GM19023 (cell line): ENCODE measurements at regions not wholly inside any gene's neighbourhood (a gene's known extent, or its start where the extent isn't known, plus 50 kb on each side); places are given as distances from the start of the nearest gene placed in this dataset.
"Not testable (repeated sequence)": the region's sequence is repeated elsewhere in the genome, so short reads cannot be mapped to it uniquely, and the experiment has no call there.

Source experiments
- ATAC-seq: cut with Tn5 transposase; IDR thresholded peaks from one replicate; pipeline ENCODE4 v1.9.1; 2021; ENCODE audit warnings: mild to moderate bottlenecking, moderate library complexity; ENCODE audit not compliant: unreplicated experiment

GRCh38 chr2:180927030-180927686 is 53.2 kb upstream of the UBE2E3 start:
- no peak for ATAC-seq

GRCh38 chr2:180925700-180926099 is 54.7 kb upstream of the UBE2E3 start:
- no peak for ATAC-seq

DNA sequence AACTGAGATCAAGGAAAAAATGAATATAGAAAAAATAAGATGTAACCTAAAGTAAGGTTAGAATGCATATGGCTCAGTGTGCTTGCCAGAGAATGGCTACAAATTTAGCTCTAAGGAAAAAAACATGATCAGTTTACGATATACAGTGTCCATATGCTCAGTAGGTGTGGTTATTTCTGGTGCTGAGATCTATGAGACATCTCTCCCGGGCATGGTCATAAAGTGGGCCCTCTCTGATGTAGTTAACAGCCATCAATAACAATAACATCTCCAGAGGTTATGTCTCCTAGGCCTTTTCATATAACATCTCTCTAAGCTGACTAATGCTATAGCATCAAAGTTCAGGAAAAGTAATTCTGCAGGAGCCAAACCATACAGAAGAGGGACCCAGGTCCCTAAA is 56.3 kb upstream of the UBE2E3 start:
- ATAC-seq = no peak

DNA sequence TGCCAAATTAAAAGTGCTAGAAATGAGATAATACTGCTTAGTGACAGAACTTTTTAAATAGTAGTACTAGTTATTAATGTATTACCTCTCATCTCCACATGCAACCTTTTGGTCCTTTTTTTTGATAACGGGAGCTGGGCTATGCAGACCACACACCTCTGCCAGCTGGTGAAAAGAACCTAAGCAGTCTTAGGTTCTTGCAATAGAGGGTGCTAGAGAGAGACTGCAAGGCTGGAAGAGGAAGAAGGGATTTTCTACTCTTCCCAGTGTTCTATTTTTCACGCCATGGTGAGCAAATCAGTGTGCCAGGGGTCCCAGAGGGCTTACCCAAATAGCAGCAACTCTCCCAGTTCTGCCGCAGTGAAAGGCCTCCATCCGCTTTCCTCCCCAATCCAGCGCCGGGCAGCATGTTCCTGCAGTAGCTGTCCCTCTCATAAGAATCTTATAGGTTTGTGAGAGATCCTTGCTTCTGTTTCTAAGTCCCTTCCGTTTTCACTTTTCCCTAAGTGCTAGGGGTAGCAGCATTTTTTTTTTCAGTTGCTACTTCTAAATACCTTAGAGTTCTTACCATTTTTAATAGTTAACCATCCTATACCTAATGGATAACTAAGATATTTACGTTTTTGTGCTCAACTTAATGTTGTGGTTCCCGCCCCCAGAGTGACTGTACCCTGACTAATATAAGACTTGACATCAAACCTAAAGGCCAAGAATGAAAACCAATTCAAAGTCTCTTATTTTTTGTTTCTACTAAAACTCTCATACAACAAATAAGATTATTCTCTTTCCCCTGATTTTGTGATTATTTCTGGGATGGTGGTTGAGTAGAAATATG is 69.4 kb upstream of the UBE2E3 start:
- ATAC-seq = no peak

GRCh38 chr2:180907731-180908130 is 72.7 kb upstream of the UBE2E3 start:
- no peak for ATAC-seq

- no peak for ATAC-seq
These were observed 74.9 kb upstream of the UBE2E3 start for GRCh38 chr2:180905461-180905860.

GRCh38 chr2:180905002-180905401 is 75.4 kb upstream of the UBE2E3 start:
- no peak for ATAC-seq

GRCh38 chr2:180901331-180901730 is 79.1 kb upstream of the UBE2E3 start:
- ATAC-seq = no peak

DNA sequence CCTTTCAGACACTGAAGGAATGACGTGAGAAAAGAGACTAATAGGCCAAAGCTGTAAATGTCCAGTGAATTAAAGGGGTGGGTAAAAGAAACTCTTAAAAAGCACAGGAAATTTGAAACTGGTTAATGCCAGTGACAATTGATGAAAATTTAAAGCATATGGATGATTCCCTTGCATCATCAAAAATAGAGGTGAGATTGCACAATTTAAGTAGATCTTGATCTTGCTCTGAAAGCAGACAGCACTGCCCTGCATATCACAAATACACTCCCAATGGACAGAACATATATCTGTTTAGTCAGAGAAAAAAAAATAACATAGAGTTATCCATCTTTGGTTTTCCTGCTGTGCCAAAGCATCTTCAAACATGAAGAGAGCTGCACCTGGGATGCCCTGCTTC is 86.7 kb upstream of the UBE2E3 start:
- no peak for ATAC-seq

- no peak for ATAC-seq
These were observed 88.3 kb upstream of the UBE2E3 start for GRCh38 chr2:180892091-180892490.

DNA sequence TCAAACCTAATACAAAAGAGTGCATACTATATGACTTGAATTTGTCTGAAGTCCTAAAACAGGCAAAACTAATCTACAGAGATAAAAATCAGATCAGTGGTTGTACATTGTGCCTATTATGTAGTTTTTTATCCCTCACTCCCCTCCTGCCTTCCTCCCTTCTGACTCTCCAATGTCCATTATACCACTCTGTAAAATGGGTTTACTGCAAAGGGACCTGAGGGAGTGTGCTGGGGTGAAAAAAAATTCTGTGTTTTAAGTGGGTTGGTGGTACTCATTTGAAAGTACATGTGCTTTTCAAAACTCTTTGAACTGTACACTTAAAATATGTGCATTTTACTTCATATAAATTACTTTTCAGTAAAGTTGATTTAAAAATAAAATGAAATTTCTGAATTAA is 89.0 kb upstream of the UBE2E3 start:
- ATAC-seq = no peak

- no peak for ATAC-seq
These were observed 89.6 kb upstream of the UBE2E3 start for GRCh38 chr2:180890781-180891180.

- ATAC-seq = no peak
These were observed 97.4 kb upstream of the UBE2E3 start for GRCh38 chr2:180882959-180883358.

DNA sequence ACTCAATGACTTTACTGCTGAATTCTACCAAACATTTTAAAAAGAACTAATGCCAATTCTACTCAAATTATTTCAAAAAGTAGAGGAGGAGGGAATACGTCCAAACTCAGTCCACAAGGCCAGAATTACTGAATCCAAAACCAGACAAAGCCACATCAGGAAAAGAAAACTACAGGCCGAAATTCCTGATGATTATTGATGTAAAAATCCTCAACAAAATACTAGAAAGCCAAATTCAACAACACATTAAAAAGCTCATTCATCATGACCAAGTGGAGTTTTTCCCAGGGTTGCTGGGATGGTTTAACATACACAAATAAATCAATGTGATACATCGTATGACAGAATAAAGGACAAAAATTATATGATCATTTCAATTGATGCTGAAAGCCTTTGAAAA is 103.9 kb upstream of the UBE2E3 start:
- no peak for ATAC-seq

GRCh38 chr2:180873219-180873618 is 107.2 kb upstream of the UBE2E3 start:
- no peak for ATAC-seq

- ATAC-seq = not testable (repeated sequence)
These were observed 107.6 kb upstream of the UBE2E3 start for GRCh38 chr2:180872781-180873180.

DNA sequence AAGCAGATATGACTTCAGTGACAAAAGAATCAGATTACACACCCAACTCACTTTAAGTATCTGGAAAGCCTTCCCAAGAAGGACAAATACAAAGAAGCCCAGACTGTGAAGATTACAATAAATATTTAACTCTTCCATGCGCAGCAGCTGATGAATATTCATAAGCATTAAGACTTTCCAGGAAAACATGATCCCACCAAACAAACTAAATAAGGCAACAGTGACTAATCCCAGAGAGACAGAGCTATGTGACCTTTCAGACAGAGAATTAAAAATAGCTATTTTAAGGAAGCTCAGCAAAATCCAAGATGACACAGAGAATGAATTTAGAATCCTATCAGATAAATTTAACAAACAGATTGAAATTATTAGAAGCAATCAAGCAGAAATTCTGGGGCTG is 108.2 kb upstream of the UBE2E3 start:
- no peak for ATAC-seq

GRCh38 chr2:180871649-180872048 is 108.8 kb upstream of the UBE2E3 start:
- no peak for ATAC-seq

GRCh38 chr2:180849851-180850250 is 130.6 kb upstream of the UBE2E3 start:
- no peak for ATAC-seq

GRCh38 chr2:180848393-180848792 is 132.0 kb upstream of the UBE2E3 start:
- no peak for ATAC-seq

DNA sequence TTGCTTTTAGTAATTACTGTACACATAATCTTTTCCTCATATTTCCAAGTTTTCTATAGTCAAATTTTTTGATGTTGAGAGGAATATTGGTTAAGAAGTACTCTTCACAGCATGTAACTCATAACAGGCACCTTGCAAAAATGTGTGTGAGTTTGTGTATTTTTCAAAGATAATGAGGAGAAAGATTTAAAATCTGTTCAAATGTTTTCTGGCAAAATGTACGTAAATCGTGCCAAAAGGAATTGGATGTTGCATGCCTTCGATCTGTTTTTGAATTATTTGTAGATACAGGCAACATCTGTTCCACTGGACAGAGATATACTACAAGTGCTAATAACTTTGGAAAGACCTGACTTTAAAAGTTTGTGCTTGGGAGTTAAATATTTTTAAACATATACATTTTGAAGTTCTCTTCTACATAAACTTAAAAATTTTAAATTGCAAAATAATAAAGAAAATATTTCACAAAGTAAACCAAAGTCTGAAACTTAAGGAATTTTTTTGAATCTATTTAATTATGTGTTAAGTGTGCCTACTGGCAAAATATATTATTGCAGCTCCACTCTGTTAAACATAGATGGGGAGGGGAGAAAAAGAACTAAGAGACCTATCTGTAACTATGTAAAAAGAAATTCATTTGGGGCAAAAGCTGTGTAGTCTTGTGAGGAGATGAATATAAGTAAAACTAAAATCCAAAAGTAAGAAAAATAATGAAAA is 133.5 kb upstream of the UBE2E3 start:
- ATAC-seq = no peak

DNA sequence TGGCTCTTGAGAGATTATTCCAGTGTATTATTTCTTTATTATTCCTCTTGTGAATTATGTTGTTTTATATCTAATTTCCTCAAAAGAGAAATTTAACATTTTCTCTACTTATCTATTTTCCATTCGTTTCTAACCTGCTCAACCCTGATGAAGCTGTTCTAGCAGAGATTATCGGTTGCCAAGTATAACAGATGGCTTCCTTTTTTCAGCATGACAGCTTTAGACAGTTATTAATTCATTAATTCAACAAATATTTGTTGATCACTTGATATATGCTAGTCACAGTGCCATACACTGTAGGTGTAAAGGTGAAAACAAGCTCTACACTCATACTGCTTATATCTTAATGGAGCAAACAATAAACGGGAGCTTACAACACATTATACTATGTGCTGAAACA is 137.9 kb upstream of the UBE2E3 start:
- no peak for ATAC-seq
